H1 (cell line): ENCODE measurements at regions not wholly inside any gene's neighbourhood (a gene's known extent, or its start where the extent isn't known, plus 50 kb on each side); places are given as distances from the start of the nearest gene placed in this dataset.
"Not testable (repeated sequence)": the region's sequence is repeated elsewhere in the genome, so short reads cannot be mapped to it uniquely, and the experiment has no call there.

Experiments
- CTCF ChIA-PET: fragments of 300-600 bp; sonication (Branson Sonifier 250); formaldehyde crosslinking; loops from one replicate; lab custom pipeline; 2021; ENCODE audit not compliant: partially characterized antibody; lab: Charles Lee
- POLR2A ChIA-PET: fragments of 300-600 bp; sonication (Branson Sonifier 250); formaldehyde crosslinking; loops from one replicate; lab custom pipeline; 2021; ENCODE audit warnings: inconsistent platforms; ENCODE audit not compliant: partially characterized antibody; lab: Charles Lee
- DNase-seq, 2 experiments: peaks; one replicate each; pipeline versions ENCODE4 v3.0.0 to v3.0.0-alpha.2; 2010 to 2022; ENCODE audit warnings: low spot score in 2 of 2, low read depth in 1 of 2, mixed read lengths in 1 of 2
- FAIRE-seq: peaks from 2 replicates; lab custom pipeline; 2011; peaks lifted over from hg19 to GRCh38; lab: Jason Lieb, UNC
- H2AFZ ChIP-seq: 2 replicates; pipeline ENCODE4 v1.8.1; 2012; ENCODE audit warnings: low read length, inconsistent platforms
- H2AK5ac ChIP-seq: 2 replicates; pipeline ENCODE4 v1.6.1; 2013; ENCODE audit warnings: low read depth, low read length
- H2BK120ac ChIP-seq: replicated peaks from 2 replicates; pipeline ENCODE3; 2013; ENCODE audit warnings: low read depth, low read length, inconsistent platforms
- H2BK12ac ChIP-seq: 2 replicates; pipeline ENCODE4 v1.6.1; 2013; ENCODE audit warnings: low read depth, low read length
- H2BK15ac ChIP-seq: 2 replicates; pipeline ENCODE4 v1.6.1; 2013; ENCODE audit warnings: low read length
- H2BK20ac ChIP-seq: 2 replicates; pipeline ENCODE4 v1.6.1; 2013; ENCODE audit warnings: low read length
- H2BK5ac ChIP-seq: 2 replicates; pipeline ENCODE4 v1.6.1; 2013; ENCODE audit warnings: low read depth, low read length
- H3K14ac ChIP-seq: 2 replicates; pipeline ENCODE4 v1.6.1; 2013; ENCODE audit warnings: inconsistent platforms; ENCODE audit not compliant: insufficient read length
- H3K18ac ChIP-seq: 2 replicates; pipeline ENCODE4 v1.6.1; 2013; ENCODE audit warnings: low read length; ENCODE audit errors: extremely low read depth
- H3K23ac ChIP-seq: 2 replicates; pipeline ENCODE4 v1.6.1; 2013; ENCODE audit warnings: inconsistent platforms; ENCODE audit not compliant: insufficient read length
- H3K23me2 ChIP-seq: 2 replicates; pipeline ENCODE4 v1.6.1; 2013; ENCODE audit warnings: low read depth, low read length
- H3K27ac ChIP-seq: 2 replicates; pipeline ENCODE4 v1.6.1; 2011; ENCODE audit warnings: low read depth, low read length, inconsistent platforms
- H3K27me3 ChIP-seq, 4 experiments: replicated peaks in 1 of 4; 1 replicate in 1 of 4; 2 replicates in 3 of 4; pipeline versions ENCODE4 v1.6.1 to v1.8.1; 2011 to 2013; ENCODE audit warnings: low read length in 3 of 4, mild to moderate bottlenecking in 3 of 4, inconsistent platforms in 2 of 4, mixed read lengths in 2 of 4, moderate library complexity in 1 of 4; ENCODE audit not compliant: control insufficient read depth in 3 of 4, insufficient read depth in 3 of 4; ENCODE audit errors: extremely low read depth in 1 of 4
- H3K36me3 ChIP-seq, 4 experiments: 2 replicates each; pipeline versions ENCODE4 v1.6.1 to v1.8.1; 2011 to 2013; ENCODE audit warnings: mild to moderate bottlenecking in 4 of 4, low read length in 3 of 4, moderate library complexity in 2 of 4, control low read depth in 1 of 4, inconsistent platforms in 1 of 4; ENCODE audit not compliant: insufficient read depth in 4 of 4, control insufficient read depth in 2 of 4
- H3K4ac ChIP-seq: replicated peaks from 2 replicates; pipeline ENCODE3; 2013; ENCODE audit warnings: low read length, low read depth, mixed read lengths, inconsistent platforms; ENCODE audit not compliant: insufficient read length
- H3K4me1 ChIP-seq, 4 experiments: replicated peaks in 1 of 4; 1 replicate in 1 of 4; 2 replicates in 3 of 4; pipeline versions ENCODE4 v1.6.1 to v1.8.1; 2011 to 2013; ENCODE audit warnings: low read length in 3 of 4, inconsistent platforms in 2 of 4, mixed read lengths in 1 of 4; ENCODE audit not compliant: insufficient read depth in 4 of 4, control insufficient read depth in 3 of 4
- H3K4me2 ChIP-seq, 2 experiments: 2 replicates each; pipeline versions ENCODE4 v1.6.1 to v1.8.1; 2011 to 2013; ENCODE audit warnings: low read depth in 2 of 2, low read length in 2 of 2, control low read depth in 1 of 2, inconsistent platforms in 1 of 2, mild to moderate bottlenecking in 1 of 2; ENCODE audit not compliant: insufficient read depth in 1 of 2
- H3K4me3 ChIP-seq, 4 experiments: fragments of 200-600, 300-600 bp in 1 of 4; sonication (generic), shearing (Covaris generic), sonication (Bioruptor Twin) in 1 of 4; 2 replicates each; pipeline versions ENCODE4 v1.5.1 to v1.8.1; 2011 to 2016; ENCODE audit warnings: low read length in 4 of 4, low read depth in 3 of 4, control low read depth in 2 of 4, inconsistent platforms in 2 of 4, mild to moderate bottlenecking in 2 of 4, mixed read lengths in 1 of 4, moderate library complexity in 1 of 4; ENCODE audit not compliant: insufficient read depth in 2 of 4; ENCODE audit errors: extremely low read depth in 1 of 4
- H3K56ac ChIP-seq: replicated peaks from 2 replicates; pipeline ENCODE3; 2013; ENCODE audit warnings: low read depth, mild to moderate bottlenecking, mixed read lengths, low read length, inconsistent platforms; ENCODE audit not compliant: insufficient read length
- H3K79me1 ChIP-seq: 2 replicates; pipeline ENCODE4 v1.6.1; 2013; ENCODE audit warnings: low read depth, low read length, control low read depth
- H3K79me2 ChIP-seq, 2 experiments: 2 replicates each; pipeline versions ENCODE4 v1.6.1 to v1.8.1; 2012 to 2013; ENCODE audit warnings: low read length in 2 of 2, mild to moderate bottlenecking in 2 of 2, inconsistent platforms in 1 of 2; ENCODE audit not compliant: insufficient read depth in 2 of 2, control insufficient read depth in 1 of 2
- H3K9ac ChIP-seq, 4 experiments: replicated peaks in 1 of 4; 1 replicate in 1 of 4; 2 replicates in 3 of 4; pipeline versions ENCODE4 v1.6.1 to v1.8.1; 2011 to 2013; ENCODE audit warnings: low read depth in 3 of 4, low read length in 3 of 4, control low read depth in 2 of 4, mild to moderate bottlenecking in 2 of 4, moderate library complexity in 2 of 4, inconsistent platforms in 1 of 4; ENCODE audit errors: extremely low read depth in 1 of 4
- H3K9me3 ChIP-seq, 2 experiments: 2 replicates each; pipeline versions ENCODE4 v1.6.1 to v1.8.1; 2012 to 2013; ENCODE audit warnings: mild to moderate bottlenecking in 2 of 2, moderate library complexity in 2 of 2, control low read depth in 1 of 2, inconsistent platforms in 1 of 2, low read depth in 1 of 2, low read length in 1 of 2, mixed read lengths in 1 of 2; ENCODE audit not compliant: insufficient read depth in 2 of 2
- H4K20me1 ChIP-seq, 2 experiments: replicated peaks in 1 of 2; 2 replicates each; pipeline versions ENCODE3 to v1.8.1; 2011 to 2013; ENCODE audit warnings: inconsistent platforms in 2 of 2, low read length in 2 of 2, mild to moderate bottlenecking in 1 of 2; ENCODE audit not compliant: insufficient read depth in 2 of 2, control insufficient read depth in 1 of 2
- H4K5ac ChIP-seq: 2 replicates; pipeline ENCODE4 v1.6.1; 2013; ENCODE audit warnings: low read length, low read depth, mixed read lengths, inconsistent platforms; ENCODE audit not compliant: insufficient read length
- H4K8ac ChIP-seq: 2 replicates; pipeline ENCODE4 v1.8.0; 2013; ENCODE audit warnings: mild to moderate bottlenecking, moderate library complexity, low read length, inconsistent platforms; ENCODE audit not compliant: insufficient read depth; ENCODE audit errors: extremely low read depth
- H4K91ac ChIP-seq: replicated peaks from 2 replicates; pipeline ENCODE3; 2013; ENCODE audit warnings: low read length, mixed read lengths, inconsistent platforms; ENCODE audit not compliant: insufficient read length
- BRCA1 ChIP-seq: IDR thresholded peaks from 2 replicates; pipeline ENCODE4 v1.6.1; 2012; ENCODE audit warnings: low read depth, low read length, improper control_type of control experiment
- CBX5 ChIP-seq: fragments of 300-800, 300-1000 bp; sonication (generic); IDR thresholded peaks from 2 replicates; pipeline ENCODE4 v1.7.1; 2016; ENCODE audit warnings: antibody characterized with exemption, low read length, low read depth
- EGR1 ChIP-seq: IDR thresholded peaks from 2 replicates; pipeline ENCODE4 v1.6.1; 2011; ENCODE audit warnings: low read depth, low read length, borderline replicate concordance
- NRF1 ChIP-seq: IDR thresholded peaks from 2 replicates; pipeline ENCODE4 v1.6.1; 2011; ENCODE audit warnings: mild to moderate bottlenecking, low read depth, low read length, improper control_type of control experiment
- SIRT6 ChIP-seq: IDR thresholded peaks from one replicate; pipeline ENCODE4 v1.7.1; 2012; ENCODE audit warnings: low read length, inconsistent platforms
- SIX5 ChIP-seq: IDR thresholded peaks from 2 replicates; pipeline ENCODE4 v1.6.1; 2011; ENCODE audit warnings: mild to moderate bottlenecking, low read depth, low read length
- SP2 ChIP-seq: IDR thresholded peaks from 2 replicates; pipeline ENCODE4 v1.6.1; 2012; ENCODE audit warnings: mild to moderate bottlenecking, low read length, inconsistent platforms
- SRF ChIP-seq: IDR thresholded peaks from 2 replicates; pipeline ENCODE4 v1.6.1; 2011; ENCODE audit warnings: mild to moderate bottlenecking, low read depth, low read length, moderate library complexity
- TAF7 ChIP-seq: optimal IDR thresholded peaks from 2 replicates; pipeline ENCODE3; 2011; ENCODE audit warnings: low read depth, mild to moderate bottlenecking, inconsistent platforms, low read length, moderate library complexity, borderline replicate concordance
- WGBS, 2 experiments: shearing (Covaris generic) in 1 of 2; methylation state at CpG; one replicate each; pipeline versions ENCODE4 v1.1.6 to v1.1.7; 2013 to 2015; ENCODE audit warnings: low lambda C conversion rate in 2 of 2, mixed read lengths in 2 of 2, inconsistent platforms in 1 of 2, low coverage in 1 of 2, missing lambda C conversion rate in 1 of 2; ENCODE audit not compliant: insufficient replicate concordance in 2 of 2, insufficient coverage in 1 of 2, insufficient read length in 1 of 2; ENCODE audit errors: extremely low coverage in 1 of 2, missing lambda C conversion rate in 1 of 2; 5-methylcytosine and 5-hydroxymethylcytosine counted together

GRCh38 chr14:48193893-48194292 lies 518.5 kb upstream of the MDGA2 start (continued):
- TF ChIP-seq TAF7 = no peak
- TF ChIP-seq SP2 = no peak
- TF ChIP-seq SRF = no peak
- TF ChIP-seq NRF1 = no peak
- TF ChIP-seq SIRT6 = no peak
- TF ChIP-seq SIX5 = no peak
- no peak for TF ChIP-seq CBX5
- no peak for TF ChIP-seq EGR1
- no peak for TF ChIP-seq BRCA1

- DNase-seq, H4K91ac ChIP-seq, H3K4me2 ChIP-seq, H4K5ac ChIP-seq, H2AFZ ChIP-seq, H3K23me2 ChIP-seq, CTCF ChIA-PET, H2BK12ac ChIP-seq, H3K79me1 ChIP-seq, H3K4ac ChIP-seq, H3K4me3 ChIP-seq, H3K27ac ChIP-seq, H3K36me3 ChIP-seq, H4K8ac ChIP-seq, H3K23ac ChIP-seq, H3K79me2 ChIP-seq, H3K4me1 ChIP-seq, H2BK5ac ChIP-seq, H3K18ac ChIP-seq, H3K9ac ChIP-seq, H2AK5ac ChIP-seq, H3K14ac ChIP-seq, H2BK120ac ChIP-seq, H2BK15ac ChIP-seq, H3K56ac ChIP-seq, POLR2A ChIA-PET, FAIRE-seq, H4K20me1 ChIP-seq, H3K27me3 ChIP-seq, H2BK20ac ChIP-seq: not testable (repeated sequence)
- WGBS, 2 experiments = 100% methylated on average over 1 of the region's 1 CpG; no CpG with 5 or more reads in 1 of the 2 experiments
- peaks cover 10 to 15% of the 10 kb centered on the region in 2 experiments for H3K9me3 ChIP-seq
Observed at GRCh38 chr14:48149624-48150023, 474.2 kb upstream of the MDGA2 start.
